ENCODE measurements at regions not wholly inside any gene's neighbourhood (a gene's known extent, or its start where the extent isn't known, plus 50 kb on each side); places are given as distances from the start of the nearest gene placed in this dataset.

DNA sequence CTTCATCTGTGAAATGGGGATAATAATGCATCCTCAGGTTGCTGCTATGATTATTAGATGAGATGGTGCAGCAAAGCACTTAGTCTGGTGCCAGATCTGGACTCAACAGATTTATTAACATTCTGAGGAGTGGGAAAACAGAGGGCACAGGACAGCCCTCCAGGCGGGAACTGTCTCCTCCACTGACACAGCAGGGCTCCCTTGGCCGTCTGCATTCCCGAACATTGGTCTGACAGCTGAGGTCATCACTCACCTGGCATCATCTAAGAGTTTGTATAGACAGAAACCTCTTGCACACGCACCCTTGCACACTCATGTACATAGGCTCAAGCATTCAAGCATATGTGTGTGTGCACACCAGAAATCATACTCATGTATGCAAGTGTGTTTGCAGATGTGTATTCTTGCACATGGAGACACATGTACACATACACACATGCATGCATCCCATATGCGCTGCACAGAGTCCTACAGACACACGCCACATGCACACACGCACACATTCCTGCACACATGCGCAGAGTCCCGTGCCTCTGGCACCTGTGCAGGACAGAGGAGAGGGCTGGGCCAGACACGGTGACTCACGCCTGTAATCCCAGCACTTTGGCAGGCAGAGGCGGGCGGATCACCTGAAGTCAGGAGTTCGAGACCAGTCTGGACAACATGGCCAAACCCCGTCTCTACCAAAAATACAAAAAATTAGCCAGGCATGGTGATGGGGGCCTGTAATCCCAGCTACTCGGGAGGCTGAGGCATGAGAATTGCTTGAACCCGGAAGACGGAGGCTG is 173.3 kb upstream of the GLI2 start:
- TF ChIP-seq POLR2A (IDR thresholded peaks at IDR 0.05): no peak
- TF ChIP-seq POLR2AphosphoS5 (IDR thresholded peaks at IDR 0.05; ENCODE audit: insufficient read depth in 1 of 2, low read depth in 1 of 2): no peak
- TF ChIP-seq CTCF (IDR thresholded peaks at IDR 0.05): no peak

Data from vagina (tissue), 2 donors.